CD14-positive monocyte (primary cell): ENCODE measurements at regions not wholly inside any gene's neighbourhood (a gene's known extent, or its start where the extent isn't known, plus 50 kb on each side); places are given as distances from the start of the nearest gene placed in this dataset.
A peak's percentile ranks its signal among the peaks of the same experiment; 100 is the strongest.

Experiments used
- DNase-seq, 3 donors: peaks; one replicate each; pipeline ENCODE4 v3.0.0-alpha.2; 2011 to 2022
- H2AFZ ChIP-seq: 2 replicates; pipeline ENCODE4 v1.6.0; 2012; ENCODE audit warnings: mild to moderate bottlenecking, low read depth, low read length, inconsistent platforms; ENCODE audit not compliant: insufficient read depth, poor library complexity, severe bottlenecking
- H3K27ac ChIP-seq, 2 donors: 1 replicate in 1 of 2; 2 replicates in 1 of 2; pipeline ENCODE4 v1.5.1; 2012 to 2013; ENCODE audit warnings: low read length in 2 of 2, control low read depth in 1 of 2, inconsistent platforms in 1 of 2, low read depth in 1 of 2, mild to moderate bottlenecking in 1 of 2
- H3K27me3 ChIP-seq, 2 donors: one replicate each; pipeline versions ENCODE4 v1.6.0 to v1.6.1; 2011 to 2013; ENCODE audit warnings: low read length in 2 of 2; ENCODE audit not compliant: control insufficient read depth in 2 of 2, insufficient read depth in 2 of 2
- H3K36me3 ChIP-seq, 2 donors: replicated peaks in 1 of 2; 1 replicate in 1 of 2; 2 replicates in 1 of 2; pipeline versions ENCODE4 v1.5.1 to v1.6.1; 2012 to 2013; ENCODE audit warnings: low read length in 2 of 2, control low read depth in 1 of 2, inconsistent platforms in 1 of 2, mild to moderate bottlenecking in 1 of 2; ENCODE audit not compliant: insufficient read depth in 2 of 2, control insufficient read depth in 1 of 2
- H3K4me1 ChIP-seq, 2 donors: 1 replicate in 1 of 2; 2 replicates in 1 of 2; pipeline versions ENCODE4 v1.5.1 to v1.6.1; 2012 to 2013; ENCODE audit warnings: low read length in 2 of 2, control low read depth in 1 of 2, inconsistent platforms in 1 of 2, mild to moderate bottlenecking in 1 of 2, moderate library complexity in 1 of 2; ENCODE audit not compliant: insufficient read depth in 2 of 2, control insufficient read depth in 1 of 2
- H3K4me2 ChIP-seq: replicated peaks from 2 replicates; pipeline ENCODE3; 2012; ENCODE audit warnings: low read length, moderate library complexity, mild to moderate bottlenecking; ENCODE audit not compliant: poor library complexity, severe bottlenecking; ENCODE audit errors: extremely low read depth
- H3K4me3 ChIP-seq, 3 experiments: fragments of 200-600 bp in 1 of 3; sonication (generic) in 1 of 3; replicated peaks in 1 of 3; 1 replicate in 2 of 3; 2 replicates in 1 of 3; pipeline ENCODE4 v1.5.1; 2011 to 2013; ENCODE audit warnings: low read length in 3 of 3, mild to moderate bottlenecking in 3 of 3, control low read depth in 2 of 3, low read depth in 2 of 3, inconsistent platforms in 1 of 3, moderate library complexity in 1 of 3
- H3K79me2 ChIP-seq: 2 replicates; pipeline ENCODE4 v1.6.0; 2012; ENCODE audit warnings: mild to moderate bottlenecking, control low read depth, inconsistent platforms, low read length, moderate library complexity; ENCODE audit not compliant: insufficient read depth
- H3K9ac ChIP-seq: 2 replicates; pipeline ENCODE4 v1.6.0; 2017; ENCODE audit warnings: low read length, mild to moderate bottlenecking; ENCODE audit not compliant: insufficient read depth, poor library complexity, severe bottlenecking
- H3K9me3 ChIP-seq, 2 donors: replicated peaks in 1 of 2; 1 replicate in 1 of 2; 2 replicates in 1 of 2; pipeline versions ENCODE4 v1.5.1 to v1.6.1; 2012 to 2013; ENCODE audit warnings: low read length in 2 of 2, control low read depth in 1 of 2; ENCODE audit not compliant: control insufficient read depth in 1 of 2, insufficient read depth in 1 of 2
- H4K20me1 ChIP-seq: 2 replicates; pipeline ENCODE4 v1.6.0; 2012; ENCODE audit warnings: mild to moderate bottlenecking, low read length, control low read depth, moderate library complexity; ENCODE audit not compliant: insufficient read depth
- H3K27ac Mint-ChIP-seq, 7 donors: one replicate each; pipeline ENCODE4 v1.8.0; 2020; ENCODE audit warnings: mild to moderate bottlenecking in 7 of 7, mixed read lengths in 7 of 7, moderate library complexity in 6 of 7, inconsistent platforms in 2 of 7
- H3K27me3 Mint-ChIP-seq, 3 donors: one replicate each; pipeline ENCODE4 v1.8.0; 2021 to 2022; ENCODE audit warnings: low read depth in 3 of 3, mild to moderate bottlenecking in 3 of 3, mixed read lengths in 3 of 3, moderate library complexity in 3 of 3, inconsistent platforms in 1 of 3
- H3K36me3 Mint-ChIP-seq, 2 donors: one replicate each; pipeline ENCODE4 v1.8.0; 2020; ENCODE audit warnings: mixed read lengths in 2 of 2, inconsistent platforms in 1 of 2, mild to moderate bottlenecking in 1 of 2
- H3K4me1 Mint-ChIP-seq: one replicate; pipeline ENCODE4 v1.8.0; 2020; ENCODE audit warnings: mild to moderate bottlenecking, mixed read lengths
- H3K4me3 Mint-ChIP-seq, 2 donors: one replicate each; pipeline ENCODE4 v1.8.0; 2020; ENCODE audit warnings: mild to moderate bottlenecking in 2 of 2, mixed read lengths in 2 of 2, moderate library complexity in 1 of 2
- H3K9me3 Mint-ChIP-seq, 7 donors: one replicate each; pipeline ENCODE4 v1.8.0; 2020 to 2022; ENCODE audit warnings: mixed read lengths in 7 of 7, mild to moderate bottlenecking in 6 of 7, moderate library complexity in 6 of 7, inconsistent platforms in 2 of 7
- WGBS: methylation state at CpG from one replicate; pipeline ENCODE4 v1.1.5; 2013; ENCODE audit warnings: missing lambda C conversion rate; ENCODE audit not compliant: insufficient coverage; 5-methylcytosine and 5-hydroxymethylcytosine counted together
- intact Hi-C, 2 donors: fragments of 100-400 bp; cut with micrococcal nuclease; formaldehyde crosslinking; loops; one replicate each; pipeline versions ENCODE4 v1.15.0 to v1.15.1; 2023
- TF ChIP-seq, protein P1 (sequence below): fragments of 200-600 bp; IDR thresholded peaks from one replicate; pipeline ENCODE4 v1.8.0; 2022; ENCODE audit warnings: antibody characterized with exemption, mild to moderate bottlenecking

GRCh38 chr11:82673631-82674030, 60.0 kb downstream of the FAM181B start:
- no peaks in the 10 kb centered on the region for H3K4me1 ChIP-seq
- no peak overlapping the region for H3K27ac ChIP-seq
- H3K4me3 ChIP-seq, result no peak overlapping the region
- no CpG with 5 or more reads among the region's 3 CpGs for WGBS
- intact Hi-C loops, result no loop called here
- H3K4me2 ChIP-seq, result no peak overlapping the region
- H3K27me3 Mint-ChIP-seq, result peaks cover 0 to 5% (median 2%) of the 10 kb centered on the region in 3 donors
- H3K36me3 ChIP-seq, result no peaks in the 10 kb centered on the region
- H3K27me3 ChIP-seq, result no peaks in the 10 kb centered on the region
- H3K79me2 ChIP-seq, result no peaks in the 10 kb centered on the region
- no peak overlapping the region for H2AFZ ChIP-seq
- H3K9me3 Mint-ChIP-seq, result peaks cover 0 to 3% (median 0%) of the 10 kb centered on the region in 7 donors
- peaks cover 6% of the 10 kb centered on the region for H3K4me1 Mint-ChIP-seq
- no peak overlapping the region for H3K4me3 Mint-ChIP-seq
- TF ChIP-seq, protein P1, sequence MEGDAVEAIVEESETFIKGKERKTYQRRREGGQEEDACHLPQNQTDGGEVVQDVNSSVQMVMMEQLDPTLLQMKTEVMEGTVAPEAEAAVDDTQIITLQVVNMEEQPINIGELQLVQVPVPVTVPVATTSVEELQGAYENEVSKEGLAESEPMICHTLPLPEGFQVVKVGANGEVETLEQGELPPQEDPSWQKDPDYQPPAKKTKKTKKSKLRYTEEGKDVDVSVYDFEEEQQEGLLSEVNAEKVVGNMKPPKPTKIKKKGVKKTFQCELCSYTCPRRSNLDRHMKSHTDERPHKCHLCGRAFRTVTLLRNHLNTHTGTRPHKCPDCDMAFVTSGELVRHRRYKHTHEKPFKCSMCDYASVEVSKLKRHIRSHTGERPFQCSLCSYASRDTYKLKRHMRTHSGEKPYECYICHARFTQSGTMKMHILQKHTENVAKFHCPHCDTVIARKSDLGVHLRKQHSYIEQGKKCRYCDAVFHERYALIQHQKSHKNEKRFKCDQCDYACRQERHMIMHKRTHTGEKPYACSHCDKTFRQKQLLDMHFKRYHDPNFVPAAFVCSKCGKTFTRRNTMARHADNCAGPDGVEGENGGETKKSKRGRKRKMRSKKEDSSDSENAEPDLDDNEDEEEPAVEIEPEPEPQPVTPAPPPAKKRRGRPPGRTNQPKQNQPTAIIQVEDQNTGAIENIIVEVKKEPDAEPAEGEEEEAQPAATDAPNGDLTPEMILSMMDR, result no peak
- H3K9ac ChIP-seq, result no peak overlapping the region
- no peaks in the 10 kb centered on the region for H3K9me3 ChIP-seq
- no peaks in the 10 kb centered on the region for H4K20me1 ChIP-seq
- no peaks in the 10 kb centered on the region for H3K36me3 Mint-ChIP-seq
- H3K27ac Mint-ChIP-seq, result no peak overlapping the region
- peak in 2 of 3 donors; percentile 29 to 68 for DNase-seq

DNA sequence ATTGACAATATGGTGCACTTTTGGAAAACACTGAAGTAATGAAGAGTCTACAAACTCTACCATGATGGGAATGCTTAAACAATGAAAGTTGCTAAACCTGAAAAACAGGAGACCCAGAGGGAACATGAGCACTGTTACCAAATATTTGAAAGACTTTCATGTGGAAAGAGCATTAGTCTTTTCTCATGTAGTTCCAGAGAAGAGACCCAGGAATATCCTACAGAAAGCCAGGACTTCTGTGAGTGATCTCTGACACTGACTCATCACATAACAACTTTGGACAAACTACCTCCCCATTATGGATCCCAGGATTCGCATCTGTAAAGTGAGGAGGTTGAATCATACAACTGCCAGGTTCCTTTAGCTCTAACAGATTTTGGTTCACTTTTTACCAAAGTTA, 62.2 kb downstream of the FAM181B start:
- H3K27ac Mint-ChIP-seq, result no peak overlapping the region
- intact Hi-C loops, result no loop called here
- H3K27me3 Mint-ChIP-seq, result peaks cover 0 to 8% (median 2%) of the 10 kb centered on the region in 3 donors

More for the DNA sequence above, 62.2 kb downstream of the FAM181B start:
- Histone ChIP-seq H3K4me3 (no peak overlapping the region), H2AFZ (no peak overlapping the region), H3K79me2 (no peaks in the 10 kb centered on the region), H3K9ac (no peak overlapping the region), H4K20me1 (no peaks in the 10 kb centered on the region), H3K9me3 (no peaks in the 10 kb centered on the region), H3K4me2 (no peak overlapping the region), H3K27ac (no peak overlapping the region), H3K36me3 (no peaks in the 10 kb centered on the region), H3K4me1 (no peaks in the 10 kb centered on the region), H3K27me3 (no peaks in the 10 kb centered on the region)
- Mint-ChIP-seq H3K4me3 (no peak overlapping the region), H3K4me1 (peaks cover 6% of the 10 kb centered on the region), H3K9me3 (peaks cover 0 to 3% (median 0%) of the 10 kb centered on the region in 7 donors), H3K36me3 (no peaks in the 10 kb centered on the region)
- DNase-seq, result no peak
- TF ChIP-seq, protein P1, result no peak
- WGBS, result no CpG with 5 or more reads among the region's 1 CpG
